Activated CD4-positive, alpha-beta T cell treated with anti-CD3 and anti-CD28 coated beads, Interleukin-2, amount 50 U/mL, for 4 hours (primary cell): ENCODE measurements at regions not wholly inside any gene's neighbourhood (a gene's known extent, or its start where the extent isn't known, plus 50 kb on each side); places are given as distances from the start of the nearest gene placed in this dataset.

Experiments used
- DNase-seq, 2 experiments: peaks; one replicate each; pipeline ENCODE4 v3.0.0-alpha.2; 2020

DNA sequence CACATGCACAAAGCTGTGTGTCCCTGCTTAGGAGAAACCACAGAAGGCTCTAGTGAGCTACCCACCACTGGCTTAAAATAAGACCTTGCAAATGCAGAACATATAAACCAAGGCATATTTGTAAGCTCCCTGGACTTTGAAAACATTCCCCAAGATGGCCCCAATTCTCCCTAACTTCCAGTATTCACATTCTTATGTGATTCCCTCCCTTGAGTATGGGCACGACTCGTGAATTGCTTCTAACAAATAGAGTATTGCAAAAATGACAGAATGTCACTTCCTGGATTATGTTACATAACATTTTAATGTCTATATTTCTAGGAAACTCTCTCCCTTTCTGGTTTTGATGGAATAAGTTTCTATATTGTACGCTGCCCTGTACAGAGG, 131.8 kb upstream of the MCTP2 start:
- no peak for DNase-seq

DNA sequence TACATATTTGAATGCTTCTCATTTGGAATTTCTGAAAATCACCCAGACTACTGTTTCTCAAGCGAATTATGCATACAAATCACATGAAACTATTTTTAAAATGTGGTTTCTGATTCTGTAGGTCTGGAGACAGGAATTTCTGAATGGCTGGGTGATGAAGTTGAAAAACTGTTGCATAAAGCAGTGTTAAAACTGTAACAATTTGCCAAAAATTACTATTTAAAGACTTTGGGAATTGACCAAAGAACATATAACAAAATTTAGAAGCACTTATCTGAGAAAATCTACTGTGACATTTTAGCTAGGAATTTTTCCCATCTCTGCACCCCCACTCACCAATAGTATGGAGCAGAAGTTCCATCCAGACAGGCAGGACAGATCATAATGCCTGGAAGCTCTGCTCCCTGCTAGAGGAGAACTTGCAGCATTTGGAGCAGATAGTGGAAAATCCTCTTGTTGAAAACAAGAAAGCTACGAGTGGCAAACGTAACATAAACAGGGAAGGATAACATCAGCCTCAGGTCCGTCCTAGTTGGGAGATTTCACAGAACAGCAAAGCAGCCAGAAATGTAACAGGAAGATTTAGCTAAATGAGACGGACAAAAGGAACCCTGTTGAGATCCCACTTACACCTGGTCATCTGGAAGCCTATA, 132.3 kb upstream of the MCTP2 start:
- DNase-seq = no peak

DNA sequence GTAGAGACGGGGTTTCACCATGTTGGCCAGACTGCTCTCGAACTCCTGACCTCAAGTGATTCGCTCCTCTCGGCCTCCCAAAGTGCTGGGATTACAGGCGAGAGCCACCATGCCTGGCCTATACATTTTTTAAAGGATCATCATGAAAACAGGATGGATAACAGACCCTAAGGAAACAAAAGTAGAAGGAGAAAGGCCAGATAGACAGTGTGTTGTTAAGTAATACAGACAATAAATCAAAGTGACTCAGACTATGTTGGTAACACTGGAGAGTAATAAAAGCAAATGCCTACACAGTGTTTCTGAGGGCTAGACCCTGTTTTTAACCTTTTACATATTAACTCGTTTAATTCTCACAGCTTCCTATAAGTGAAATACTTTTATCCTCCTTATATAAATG, 133.8 kb upstream of the MCTP2 start:
- DNase-seq = no peak

DNA sequence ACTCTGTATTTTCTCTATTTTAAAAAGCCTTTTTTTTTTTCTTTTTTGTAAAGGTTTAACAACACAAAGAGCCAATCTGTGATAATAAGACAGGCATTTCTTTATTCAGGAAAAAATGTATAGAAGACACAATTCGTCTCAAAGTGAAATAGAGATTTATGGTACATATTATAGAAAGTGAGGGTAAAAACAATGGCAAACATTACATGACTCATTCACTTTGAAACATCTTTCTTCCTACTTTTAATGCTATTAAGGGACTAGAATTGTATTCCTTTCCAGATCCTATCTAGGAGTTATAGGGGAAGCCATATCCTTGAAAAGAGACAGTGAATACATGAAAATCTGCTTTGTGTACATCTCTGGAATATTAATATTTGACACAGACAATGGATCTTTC, 137.1 kb upstream of the MCTP2 start:
- DNase-seq = no peak

DNA sequence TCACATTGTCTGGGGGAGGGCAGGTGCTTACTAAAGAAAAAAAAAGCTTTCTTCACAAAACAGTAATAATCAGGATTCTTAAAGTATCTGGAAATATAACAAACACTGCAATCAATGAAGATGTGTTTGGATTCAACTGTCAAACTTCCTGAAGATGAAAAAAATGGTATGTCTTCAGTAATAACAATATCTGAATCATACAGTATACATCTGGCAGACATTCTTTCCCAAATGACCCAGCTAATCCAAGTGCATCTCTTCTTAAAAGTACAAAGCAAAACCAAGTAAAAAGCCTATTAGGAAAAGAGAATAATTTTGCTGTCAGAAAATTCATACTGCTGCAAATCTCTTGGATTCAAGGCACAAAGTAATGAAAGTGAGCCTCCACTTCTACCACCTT, 145.0 kb upstream of the MCTP2 start:
- no peak for DNase-seq

DNA sequence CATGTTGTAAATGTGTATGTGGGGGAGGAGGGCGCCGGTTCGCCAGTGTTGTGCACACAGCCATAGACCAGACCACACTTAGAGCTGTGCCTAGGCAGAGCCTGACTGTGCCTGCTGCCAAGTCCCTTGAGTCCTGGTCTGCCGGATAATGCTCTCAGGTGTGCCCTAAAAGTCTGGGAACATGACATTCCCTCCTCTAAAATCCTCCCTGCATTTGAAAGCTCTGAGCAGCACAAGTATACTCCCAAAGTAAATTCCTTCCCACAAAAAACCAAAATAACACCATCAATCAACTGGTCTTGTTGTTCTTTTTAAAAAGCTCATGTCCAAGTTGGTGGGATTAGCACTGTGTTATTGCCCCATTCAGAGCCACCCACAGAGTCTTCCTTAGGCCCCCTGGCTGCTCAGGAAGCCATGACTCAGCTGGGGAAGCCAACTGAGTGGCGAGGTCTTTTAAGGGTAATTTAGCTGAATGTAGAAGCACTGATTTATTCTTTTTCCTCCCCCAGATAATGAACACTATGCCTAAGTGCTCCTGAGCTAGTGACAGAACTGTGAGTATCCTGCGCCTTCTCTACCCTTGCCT, 147.8 kb upstream of the MCTP2 start:
- DNase-seq = no peak

DNA sequence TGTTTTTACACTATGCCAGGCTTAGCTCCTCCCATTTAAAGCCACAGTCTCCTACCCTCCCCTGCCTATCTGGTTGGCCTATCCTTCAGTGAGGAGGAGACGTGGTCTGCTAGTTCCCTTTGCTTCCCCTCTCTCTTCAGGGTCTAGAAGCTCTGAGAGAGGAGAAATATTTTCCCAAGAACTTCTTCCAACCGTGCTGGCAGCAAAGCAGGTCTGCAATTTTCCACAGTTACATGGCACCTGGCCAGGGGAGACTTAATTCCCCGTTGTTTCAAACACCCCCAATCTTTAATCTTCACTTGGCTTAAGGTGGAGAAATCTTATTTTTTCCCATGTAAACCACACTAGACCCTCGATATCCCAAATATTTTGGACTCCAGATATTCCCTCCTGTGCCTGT, 149.5 kb upstream of the MCTP2 start:
- DNase-seq = no peak

DNA sequence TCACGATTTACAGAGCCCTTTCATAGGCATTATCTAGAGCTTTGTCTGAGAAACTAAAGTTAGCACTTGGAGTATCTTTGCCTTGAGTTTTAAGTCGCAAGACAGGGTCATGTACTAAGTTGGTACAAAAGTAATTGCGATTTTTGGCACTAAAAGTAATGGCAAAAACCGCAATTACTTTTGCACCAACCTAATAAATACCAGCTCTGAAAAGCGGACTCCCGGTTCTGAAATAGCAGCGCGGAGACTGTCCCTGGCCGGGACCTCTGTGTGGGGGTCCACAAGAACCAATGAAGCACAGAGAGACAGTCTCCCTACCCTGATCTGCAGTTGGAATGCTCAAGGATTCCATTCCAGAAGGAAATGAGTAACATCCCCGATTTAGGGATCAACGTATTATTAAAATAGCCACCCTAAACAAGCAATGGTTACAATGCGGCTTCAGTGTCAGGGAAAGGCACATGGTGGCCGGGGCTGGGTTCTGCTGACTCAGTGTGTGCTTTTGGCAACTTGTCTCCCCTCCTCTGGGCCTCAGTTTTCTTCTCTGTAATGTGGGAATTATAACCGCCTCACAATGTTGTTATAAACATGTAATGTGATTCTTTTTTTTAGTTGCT, 150.3 kb upstream of the MCTP2 start:
- DNase-seq = no peak

DNA sequence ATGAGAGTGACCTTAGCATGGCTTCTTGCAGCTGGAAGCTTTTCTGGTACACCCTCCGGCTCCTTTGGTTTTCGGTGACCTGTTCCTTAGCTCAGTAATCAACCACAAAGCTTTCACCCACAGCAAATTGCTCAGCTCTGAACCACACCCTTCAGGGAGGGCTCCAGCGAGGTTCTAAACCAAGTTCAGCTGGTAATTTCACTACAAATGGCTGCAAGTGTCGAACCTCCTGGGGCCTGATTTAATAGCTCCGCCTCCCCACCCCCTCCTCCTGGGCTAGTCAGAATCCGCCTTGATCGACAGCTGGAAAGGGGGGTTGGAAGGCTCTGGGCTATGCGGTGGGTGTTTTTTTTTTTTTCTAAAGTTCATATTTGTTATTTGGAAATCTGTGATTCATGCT, 150.9 kb upstream of the MCTP2 start:
- no peak for DNase-seq

DNA sequence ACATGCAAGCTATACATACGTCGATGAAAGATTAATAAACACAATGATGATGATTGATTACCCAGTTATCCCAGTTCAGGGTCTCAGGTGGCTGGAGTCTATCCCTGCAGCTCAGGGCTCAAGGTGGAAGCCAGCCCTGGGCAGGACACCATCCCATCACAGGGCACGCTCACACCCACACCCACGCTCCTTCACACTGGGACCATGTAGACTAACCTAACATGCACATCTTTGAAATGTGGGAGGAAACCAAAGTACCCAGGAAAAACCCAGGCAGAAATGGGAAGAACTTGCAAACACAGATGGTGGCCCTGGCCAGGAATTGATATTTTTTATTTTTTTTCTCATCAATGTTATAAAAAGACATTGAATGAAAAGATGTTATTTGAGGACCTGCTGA, 151.4 kb upstream of the MCTP2 start:
- DNase-seq = no peak

DNA sequence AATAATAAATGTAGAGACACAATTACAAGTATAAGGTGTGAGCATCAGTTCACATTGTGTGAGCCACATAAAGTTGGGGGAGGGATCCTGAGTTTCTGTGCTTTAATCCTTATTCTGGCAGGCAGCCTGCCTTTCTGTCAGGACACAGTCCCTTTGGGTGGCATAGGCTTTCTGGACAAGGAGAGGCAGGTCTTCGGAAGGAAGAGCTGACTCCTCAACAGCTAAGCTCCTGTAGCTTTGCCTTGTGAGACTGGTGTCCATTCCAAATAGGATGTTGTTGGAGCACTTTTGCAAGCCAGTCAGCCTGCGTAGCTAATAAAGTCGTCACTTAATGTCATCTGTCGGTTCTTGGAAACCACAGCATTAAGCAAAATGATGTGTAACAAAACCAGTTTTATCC, 151.9 kb upstream of the MCTP2 start:
- no peak for DNase-seq

DNA sequence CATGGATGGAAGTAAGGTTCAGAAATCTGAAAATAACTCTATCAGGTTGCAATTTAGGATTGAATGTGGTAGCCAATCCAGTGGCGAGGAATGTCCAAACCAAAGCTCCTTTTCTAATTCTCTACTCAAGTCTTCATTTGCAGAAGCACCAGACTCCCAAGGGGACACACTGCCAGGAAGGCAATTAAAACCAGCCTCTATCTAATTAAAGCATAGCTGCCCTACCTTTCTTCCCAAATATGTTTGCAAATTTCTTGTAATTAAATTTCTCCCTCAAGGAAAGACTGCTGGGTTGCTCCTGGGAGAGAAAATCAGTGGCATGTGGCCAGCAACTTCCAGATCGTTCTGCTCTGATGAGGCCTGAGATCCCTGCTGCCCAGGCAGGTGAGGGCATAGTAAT, 153.4 kb upstream of the MCTP2 start:
- DNase-seq = no peak

DNA sequence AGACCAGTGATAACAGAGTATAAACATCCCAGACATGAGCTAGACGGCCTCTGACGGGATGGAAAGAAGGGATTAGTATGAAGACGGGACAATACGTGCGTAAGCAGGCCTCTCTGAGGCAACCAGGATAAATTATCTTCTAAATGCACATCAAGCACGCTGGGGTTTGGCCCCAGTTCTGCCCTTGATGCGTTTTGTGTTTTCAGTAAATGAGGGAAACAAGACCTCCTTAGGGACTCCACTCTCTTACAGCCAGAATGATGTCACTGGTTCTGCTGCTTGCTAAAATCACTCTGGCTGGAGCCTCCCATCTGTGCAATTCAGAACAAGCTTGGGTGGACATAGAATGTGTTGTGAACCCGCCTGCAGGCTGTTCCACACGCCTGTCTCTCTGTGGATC, 156.0 kb upstream of the MCTP2 start:
- DNase-seq = no peak

DNA sequence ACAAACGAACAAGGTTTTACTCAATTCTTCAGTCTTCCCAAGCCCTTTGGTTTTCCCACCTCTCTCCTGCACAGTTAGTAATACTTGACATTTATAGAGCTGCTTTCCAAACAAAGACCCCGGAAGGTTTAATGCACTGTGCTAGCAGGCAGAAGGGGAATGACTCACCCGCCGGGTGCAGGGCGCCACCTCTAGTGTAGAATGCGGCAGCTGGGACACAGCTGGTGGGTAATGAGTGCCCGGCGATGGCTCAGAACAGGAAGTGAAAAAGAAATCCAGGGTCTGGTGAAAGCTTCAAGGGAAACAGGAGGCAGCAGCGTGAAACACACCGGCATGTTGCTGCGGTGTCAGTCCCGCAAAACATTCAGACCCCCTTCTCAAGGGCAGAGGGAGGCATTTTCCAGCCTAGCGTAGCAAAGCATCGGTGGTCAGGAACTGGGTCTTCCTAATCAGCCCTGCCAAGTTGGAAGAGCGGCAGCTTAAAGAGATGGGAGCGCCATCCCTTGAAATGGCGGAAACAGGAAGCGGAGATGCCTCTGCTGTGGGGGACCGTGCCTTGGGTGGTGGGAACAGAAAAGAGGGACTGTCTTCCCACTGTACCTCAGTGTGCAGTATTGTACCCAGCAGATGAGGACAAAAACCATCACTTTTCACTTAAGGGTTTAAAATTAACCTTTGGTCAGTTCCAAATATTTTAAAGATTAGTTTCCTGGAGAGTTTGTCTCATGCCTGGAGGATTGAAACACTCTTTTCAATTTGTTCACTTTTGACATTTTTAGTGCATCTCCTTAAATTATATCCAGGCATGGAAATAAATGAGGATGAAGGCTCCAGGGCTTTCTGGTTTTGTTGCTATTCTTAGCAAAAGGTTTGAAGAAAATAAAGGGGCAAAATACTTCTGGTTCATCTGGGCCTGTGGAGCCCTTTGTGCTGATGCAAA, 160.7 kb upstream of the MCTP2 start:
- DNase-seq = no peak

DNA sequence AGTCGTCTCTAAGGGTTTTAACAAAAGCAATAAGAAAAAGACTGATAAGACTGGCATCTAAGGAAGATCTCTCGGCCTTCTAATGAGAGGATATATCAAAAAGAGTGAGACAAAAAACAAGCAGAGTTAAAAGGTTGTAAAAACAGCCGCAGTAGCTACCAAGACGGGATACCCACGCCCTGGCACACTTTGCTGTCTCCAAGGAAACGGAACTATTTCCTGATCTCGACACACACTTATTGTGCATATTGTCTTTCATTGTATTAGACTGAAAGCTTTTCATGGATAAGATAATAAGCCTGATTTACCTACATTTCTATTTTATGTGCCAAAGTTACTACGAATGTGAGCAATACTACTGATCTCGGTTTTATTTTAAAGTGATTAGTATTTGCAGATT, 161.5 kb upstream of the MCTP2 start:
- no peak for DNase-seq

DNA sequence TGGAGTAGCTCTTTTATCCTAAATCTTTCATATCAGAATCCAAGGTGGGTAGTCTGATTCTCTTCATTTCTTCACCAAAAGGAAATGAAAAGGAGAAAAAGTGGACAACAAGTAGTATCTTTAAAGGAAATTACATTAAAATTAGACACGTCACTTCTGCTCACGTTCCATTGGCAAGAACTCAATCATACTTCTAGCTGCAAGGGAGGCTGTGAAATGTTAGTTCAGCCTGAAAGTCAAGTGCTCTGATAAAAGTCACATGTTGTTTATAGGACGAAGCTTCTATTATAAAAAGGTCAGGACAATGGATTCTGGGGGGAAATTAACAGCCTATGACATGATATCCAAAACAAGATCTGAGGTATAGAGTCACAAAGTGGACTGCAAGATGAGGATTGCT, 164.6 kb upstream of the MCTP2 start:
- DNase-seq = no peak

DNA sequence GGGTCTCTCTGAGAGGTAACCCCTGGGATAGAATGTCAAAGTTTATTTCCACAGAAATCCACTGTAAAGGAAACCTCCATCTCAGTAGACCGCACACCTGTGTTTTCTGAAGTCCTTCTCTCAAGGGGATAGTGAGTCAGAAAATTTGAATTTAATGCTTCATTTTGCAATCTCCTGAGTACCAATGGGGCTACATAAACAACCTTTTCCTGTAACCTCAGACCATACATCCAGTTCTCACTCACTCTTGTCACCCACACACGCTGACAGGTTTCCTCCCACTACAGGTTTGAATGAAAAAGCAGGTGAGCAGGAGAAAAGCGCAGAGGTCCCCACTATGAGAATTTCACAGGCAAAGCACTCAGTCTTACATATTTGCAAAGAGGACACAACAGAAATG, 165.3 kb upstream of the MCTP2 start:
- DNase-seq = no peak

DNA sequence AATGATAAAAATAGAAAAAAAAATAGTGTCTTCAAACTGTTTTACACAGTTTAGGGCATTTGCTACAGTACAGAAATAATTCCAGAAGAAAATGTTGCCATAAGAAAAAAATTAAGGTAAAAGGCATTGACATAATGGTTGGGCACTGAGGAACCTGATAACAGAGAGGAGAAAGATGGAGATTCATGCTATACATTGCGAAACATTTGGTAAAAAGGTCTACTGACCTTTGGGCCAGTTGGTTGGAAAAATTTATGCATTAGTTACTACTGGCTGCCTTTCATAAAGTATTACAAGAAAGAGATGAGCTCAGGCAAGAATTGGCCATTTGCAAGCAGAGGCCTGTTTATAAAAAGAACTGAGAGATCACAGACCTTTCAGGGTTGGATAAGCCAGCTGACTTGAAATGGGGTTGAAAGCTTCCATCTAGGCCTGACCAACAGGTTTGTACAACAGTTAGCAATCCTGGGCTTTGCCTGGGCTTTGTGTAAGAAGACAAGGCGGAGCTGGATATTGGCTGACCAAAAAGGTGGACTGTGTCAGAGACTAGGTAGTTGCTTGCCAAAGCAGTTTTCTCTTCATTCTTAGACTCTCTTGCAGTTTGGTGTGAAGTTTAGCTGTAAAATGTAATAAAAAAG, 166.6 kb upstream of the MCTP2 start:
- no peak for DNase-seq

DNA sequence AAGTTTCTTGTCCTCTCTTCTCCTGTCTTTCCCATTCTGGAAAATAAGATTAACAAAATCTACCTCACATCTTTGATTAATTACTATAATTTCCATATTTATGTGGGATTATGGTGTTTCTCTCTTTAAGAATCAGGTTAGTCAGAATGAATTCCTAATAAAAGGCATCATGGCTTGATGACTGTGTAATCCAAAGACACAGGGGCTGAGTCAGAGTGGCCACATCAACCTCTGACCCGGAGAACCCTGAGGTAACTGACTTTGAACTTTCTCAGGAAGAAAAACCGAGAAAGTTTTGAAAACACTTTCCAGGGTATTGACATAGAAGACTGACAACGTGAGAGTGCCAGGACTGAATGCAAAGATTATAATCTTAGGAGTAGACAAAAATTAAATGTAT, 170.3 kb upstream of the MCTP2 start:
- no peak for DNase-seq

DNA sequence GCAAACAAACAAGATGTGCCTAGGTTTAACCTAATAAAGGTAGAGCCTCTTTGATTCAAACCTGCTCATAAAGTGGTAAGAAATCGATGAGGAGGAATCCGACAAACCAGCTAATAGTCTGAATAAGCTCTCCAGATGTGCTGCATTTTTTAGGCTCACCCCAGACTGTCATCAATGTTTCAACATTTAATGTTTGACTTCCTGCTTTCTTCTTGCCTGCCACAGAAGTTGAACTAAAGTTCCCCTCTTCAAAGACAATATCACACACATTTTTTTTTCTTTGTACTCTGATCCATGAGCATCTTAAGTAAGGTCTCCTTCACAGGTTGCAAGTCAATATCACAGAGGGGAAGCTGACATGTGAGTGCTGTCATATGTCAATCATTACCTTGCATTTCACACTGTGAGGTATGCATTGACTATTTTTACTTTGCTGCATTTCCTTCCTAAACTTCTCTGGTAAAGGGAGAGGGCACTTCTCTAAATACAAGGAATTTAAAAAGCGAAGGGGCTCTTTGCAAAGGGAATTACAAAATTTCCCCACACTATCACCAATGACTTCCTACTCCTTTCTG, 172.3 kb upstream of the MCTP2 start:
- DNase-seq = no peak

DNA sequence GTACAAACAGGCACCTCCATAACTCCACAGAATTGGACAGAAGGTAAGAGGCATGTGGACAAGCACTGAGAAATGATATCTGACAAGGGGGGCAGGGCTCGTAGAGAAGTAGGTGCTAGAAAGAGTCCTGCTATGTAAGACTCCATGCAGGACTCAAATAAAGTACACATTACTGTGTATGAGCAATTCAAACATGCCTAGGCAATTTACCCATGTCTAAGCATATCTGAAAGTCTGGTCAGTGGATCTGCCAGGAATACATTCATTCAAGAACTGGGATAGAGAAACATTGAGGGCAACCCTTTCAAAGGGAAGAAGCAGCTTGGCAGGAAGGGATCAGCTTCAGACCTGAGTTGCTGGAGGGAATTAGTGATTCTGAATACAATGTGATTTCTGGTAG, 174.1 kb upstream of the MCTP2 start:
- DNase-seq = no peak

DNA sequence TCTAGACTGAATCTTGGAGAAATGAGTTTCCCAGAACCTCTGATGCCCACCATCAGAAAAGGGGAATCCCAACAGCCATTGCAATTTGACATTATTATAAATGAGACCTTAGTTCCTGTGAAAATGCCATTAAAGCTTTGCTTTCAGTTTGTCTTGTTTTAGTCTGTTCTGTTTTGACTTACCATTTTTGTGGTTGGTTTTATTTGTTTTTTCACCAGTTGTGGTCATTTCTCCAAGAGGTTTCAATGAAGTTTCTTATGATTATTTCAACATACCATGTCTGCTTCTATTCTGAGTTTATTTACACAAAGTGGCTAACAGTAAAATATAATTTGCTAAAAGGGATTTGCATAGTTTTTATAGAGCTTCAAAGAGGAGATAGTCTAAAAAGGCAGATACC, 175.0 kb upstream of the MCTP2 start:
- no peak for DNase-seq

DNA sequence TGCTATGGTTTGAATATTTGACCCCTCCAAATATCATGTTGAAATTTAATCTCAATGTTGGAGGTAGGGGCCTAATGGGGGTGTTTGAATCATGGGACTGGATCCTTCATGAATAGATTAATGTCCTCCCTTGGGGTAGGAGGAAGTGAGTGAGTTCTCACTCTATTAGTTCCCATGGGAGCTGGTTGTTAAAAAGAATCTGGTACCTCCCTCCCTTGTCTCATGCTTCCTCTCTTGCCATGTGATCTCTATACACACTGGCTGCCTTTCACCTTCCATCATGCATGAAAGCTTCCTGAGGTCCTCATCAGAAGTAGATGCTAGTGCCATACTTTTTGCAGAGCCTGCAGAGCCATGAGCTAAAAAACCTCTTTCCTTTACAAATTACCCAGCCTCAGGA, 177.7 kb upstream of the MCTP2 start:
- DNase-seq = no peak
